ENCODE measurements at regions not wholly inside any gene's neighbourhood (a gene's known extent, or its start where the extent isn't known, plus 50 kb on each side); places are given as distances from the start of the nearest gene placed in this dataset.

DNA sequence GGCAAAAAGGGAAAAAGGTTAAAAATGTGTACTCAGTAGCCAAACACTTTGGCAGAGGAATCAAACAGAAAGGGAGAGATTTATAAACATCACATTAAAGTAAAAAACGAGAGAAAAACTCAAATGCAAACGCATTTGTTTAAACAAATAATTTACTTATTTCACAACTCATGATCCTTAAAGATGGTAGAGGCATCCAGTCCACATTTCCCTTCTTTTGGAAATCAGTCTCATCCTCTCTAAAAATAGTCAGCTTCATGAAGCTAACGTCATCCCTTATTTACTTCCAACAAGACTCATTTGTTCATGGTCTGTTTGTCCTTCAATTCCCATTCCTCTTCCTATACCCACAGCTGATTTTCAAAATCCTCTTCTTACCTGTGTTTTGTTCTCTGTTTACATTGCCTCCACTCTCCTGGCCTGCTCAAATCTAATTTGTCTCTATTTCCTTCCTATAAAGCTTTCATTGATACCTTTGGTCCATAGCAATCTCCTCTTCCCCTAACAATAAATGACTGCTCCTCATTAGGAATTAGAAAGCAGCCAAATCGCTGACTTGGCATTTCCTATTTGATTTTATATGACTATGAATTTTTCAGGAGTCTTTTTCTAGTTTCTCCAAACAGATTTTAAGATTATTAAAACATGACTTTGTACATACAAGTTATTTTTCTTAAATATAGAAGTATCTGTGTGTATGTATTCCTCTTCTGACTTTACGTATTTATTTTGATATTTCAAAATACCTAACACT lies 805.3 kb downstream of the TLE1 start:
- WGBS, 4 donors, result 51 to 59% (median 54%) methylated on average over 5 of the region's 5 CpGs
- no peaks in the 10 kb centered on the region for H3K27me3 ChIP-seq
- TF ChIP-seq POLR2A (IDR thresholded peaks at IDR 0.05), result no peak
- TF ChIP-seq, protein P1, sequence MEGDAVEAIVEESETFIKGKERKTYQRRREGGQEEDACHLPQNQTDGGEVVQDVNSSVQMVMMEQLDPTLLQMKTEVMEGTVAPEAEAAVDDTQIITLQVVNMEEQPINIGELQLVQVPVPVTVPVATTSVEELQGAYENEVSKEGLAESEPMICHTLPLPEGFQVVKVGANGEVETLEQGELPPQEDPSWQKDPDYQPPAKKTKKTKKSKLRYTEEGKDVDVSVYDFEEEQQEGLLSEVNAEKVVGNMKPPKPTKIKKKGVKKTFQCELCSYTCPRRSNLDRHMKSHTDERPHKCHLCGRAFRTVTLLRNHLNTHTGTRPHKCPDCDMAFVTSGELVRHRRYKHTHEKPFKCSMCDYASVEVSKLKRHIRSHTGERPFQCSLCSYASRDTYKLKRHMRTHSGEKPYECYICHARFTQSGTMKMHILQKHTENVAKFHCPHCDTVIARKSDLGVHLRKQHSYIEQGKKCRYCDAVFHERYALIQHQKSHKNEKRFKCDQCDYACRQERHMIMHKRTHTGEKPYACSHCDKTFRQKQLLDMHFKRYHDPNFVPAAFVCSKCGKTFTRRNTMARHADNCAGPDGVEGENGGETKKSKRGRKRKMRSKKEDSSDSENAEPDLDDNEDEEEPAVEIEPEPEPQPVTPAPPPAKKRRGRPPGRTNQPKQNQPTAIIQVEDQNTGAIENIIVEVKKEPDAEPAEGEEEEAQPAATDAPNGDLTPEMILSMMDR (IDR thresholded peaks at IDR 0.05), result no peak
- no peaks in the 10 kb centered on the region for H3K4me1 ChIP-seq (replicated peaks in 1 of 2)
- intact Hi-C loops (cut with DNase I), result no loop called here
- no peak overlapping the region for H3K4me3 ChIP-seq
- no peak for DNase-seq
- H3K36me3 ChIP-seq (replicated peaks in 1 of 2), result no peaks in the 10 kb centered on the region
- no peak overlapping the region for H3K27ac ChIP-seq
- no peaks in the 10 kb centered on the region for H3K9me3 ChIP-seq (replicated peaks in 1 of 3)

DNA sequence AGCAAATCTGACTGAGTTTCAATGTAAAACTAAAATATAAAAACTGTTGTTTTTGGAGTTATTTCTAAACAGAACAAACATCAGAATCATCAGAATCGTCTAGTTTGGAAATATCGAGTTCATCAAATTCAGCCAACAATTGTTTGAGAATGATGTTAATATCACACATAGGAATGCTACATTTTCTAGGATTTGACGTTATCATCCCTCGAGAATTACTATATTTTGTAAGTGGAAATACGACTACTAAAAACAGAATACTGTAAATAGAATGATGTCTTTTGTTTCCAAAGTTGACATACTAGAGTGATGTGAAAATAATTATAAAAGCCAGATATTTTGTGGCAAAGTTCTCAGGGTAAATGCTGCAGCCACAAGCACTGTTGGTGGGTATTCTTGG lies 805.9 kb downstream of the TLE1 start:
- intact Hi-C loops (cut with DNase I), result no loop called here
- Histone ChIP-seq H3K4me3 (no peak overlapping the region), H3K9me3 (replicated peaks in 1 of 3) (no peaks in the 10 kb centered on the region), H3K27ac (no peak overlapping the region), H3K4me1 (replicated peaks in 1 of 2) (no peaks in the 10 kb centered on the region), H3K36me3 (replicated peaks in 1 of 2) (no peaks in the 10 kb centered on the region), H3K27me3 (no peaks in the 10 kb centered on the region)
- no peak for DNase-seq
- TF ChIP-seq, protein P1 (IDR thresholded peaks at IDR 0.05), result no peak
- TF ChIP-seq POLR2A (IDR thresholded peaks at IDR 0.05), result no peak
- 81 to 89% (median 84%) methylated on average over 5 of the region's 5 CpGs for WGBS, 4 donors

DNA sequence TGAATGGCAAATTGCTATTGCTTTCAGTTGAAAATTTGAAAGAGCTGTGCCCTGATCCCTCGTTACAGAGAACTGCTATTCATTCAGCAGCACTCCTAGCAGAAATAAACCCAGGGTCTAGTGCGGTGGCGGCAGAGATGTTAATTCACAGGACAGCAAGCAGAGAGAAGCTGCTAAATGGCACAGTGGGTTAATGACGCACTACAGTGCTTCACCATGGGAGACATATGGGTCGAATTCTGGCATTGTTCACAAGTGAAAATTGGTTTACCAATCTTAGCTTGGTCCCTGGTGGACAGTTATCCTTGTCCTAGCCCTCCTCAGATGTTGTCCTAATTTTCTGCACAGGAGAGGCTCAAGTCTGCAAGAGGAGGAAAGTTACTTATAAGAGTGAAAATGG lies 807.4 kb downstream of the TLE1 start:
- no peaks in the 10 kb centered on the region for H3K9me3 ChIP-seq (replicated peaks in 1 of 3)
- WGBS, 4 donors, result 71 to 91% (median 85%) methylated on average over 5 of the region's 5 CpGs
- intact Hi-C loops (cut with DNase I), result no loop called here

DNA sequence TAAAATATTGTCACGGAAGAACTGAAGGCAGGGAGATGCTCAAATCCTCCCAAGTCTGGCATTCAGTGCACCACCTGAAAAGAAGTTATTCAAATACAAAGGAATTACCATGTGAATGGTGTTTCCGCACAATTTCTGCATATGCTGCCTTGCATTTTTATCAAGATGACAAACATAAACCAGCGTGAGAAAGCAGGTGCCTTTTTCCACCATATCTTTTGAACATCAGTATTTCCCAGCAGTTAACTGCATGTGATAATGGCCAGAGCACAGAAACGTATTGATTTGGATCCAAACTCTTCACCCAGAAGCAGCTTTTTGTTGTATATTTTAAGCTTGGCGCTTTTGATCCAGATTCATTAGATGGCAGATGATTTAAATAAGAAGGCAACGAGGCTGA lies 808.0 kb downstream of the TLE1 start:
- WGBS, 4 donors, result 72 to 81% (median 79%) methylated on average over 6 of the region's 6 CpGs
- Histone ChIP-seq H3K36me3 (replicated peaks in 1 of 2) (no peaks in the 10 kb centered on the region), H3K27ac (no peak overlapping the region), H3K9me3 (replicated peaks in 1 of 3) (no peaks in the 10 kb centered on the region), H3K27me3 (no peaks in the 10 kb centered on the region), H3K4me3 (no peak overlapping the region), H3K4me1 (replicated peaks in 1 of 2) (no peaks in the 10 kb centered on the region)
- DNase-seq, result no peak
- TF ChIP-seq POLR2A (IDR thresholded peaks at IDR 0.05), result no peak
- TF ChIP-seq, protein P1 (IDR thresholded peaks at IDR 0.05), result no peak
- intact Hi-C loops (cut with DNase I), result no loop called here

More for the DNA sequence above, 807.4 kb downstream of the TLE1 start:
- DNase-seq, result no peak
- Histone ChIP-seq H3K27me3 (no peaks in the 10 kb centered on the region), H3K4me3 (no peak overlapping the region), H3K36me3 (replicated peaks in 1 of 2) (no peaks in the 10 kb centered on the region), H3K4me1 (replicated peaks in 1 of 2) (no peaks in the 10 kb centered on the region), H3K27ac (no peak overlapping the region)
- TF ChIP-seq, protein P1 (IDR thresholded peaks at IDR 0.05), result no peak
- no peak for TF ChIP-seq POLR2A (IDR thresholded peaks at IDR 0.05)

All from adrenal gland (tissue), 9 donors.